Muscle layer of duodenum (tissue), 2 donors: ENCODE measurements at regions not wholly inside any gene's neighbourhood (a gene's known extent, or its start where the extent isn't known, plus 50 kb on each side); places are given as distances from the start of the nearest gene placed in this dataset.
"Not testable (repeated sequence)": the region's sequence is repeated elsewhere in the genome, so short reads cannot be mapped to it uniquely, and the experiment has no call there.

Source experiments
- H3K27ac ChIP-seq: one replicate; pipeline ENCODE4 v1.7.0; 2013; ENCODE audit warnings: mild to moderate bottlenecking, low read length
- H3K27me3 ChIP-seq: one replicate; pipeline ENCODE4 v1.7.0; 2013; ENCODE audit warnings: low read depth, mild to moderate bottlenecking, control low read depth, low read length
- H3K36me3 ChIP-seq, 2 donors: one replicate each; pipeline ENCODE4 v1.7.0; 2013; ENCODE audit warnings: low read length in 2 of 2, control low read depth in 1 of 2, mild to moderate bottlenecking in 1 of 2; ENCODE audit not compliant: insufficient read depth in 2 of 2, control insufficient read depth in 1 of 2
- H3K4me1 ChIP-seq, 2 donors: one replicate each; pipeline ENCODE4 v1.7.0; 2013; ENCODE audit warnings: low read length in 2 of 2, mild to moderate bottlenecking in 2 of 2, control low read depth in 1 of 2, moderate library complexity in 1 of 2; ENCODE audit not compliant: insufficient read depth in 2 of 2, control insufficient read depth in 1 of 2
- H3K4me3 ChIP-seq, 2 donors: one replicate each; pipeline ENCODE4 v1.7.0; 2013; ENCODE audit warnings: low read length in 2 of 2, low read depth in 1 of 2, mild to moderate bottlenecking in 1 of 2
- H3K9me3 ChIP-seq, 2 donors: one replicate each; pipeline ENCODE4 v1.7.0; 2013; ENCODE audit warnings: low read length in 2 of 2, control low read depth in 1 of 2, mild to moderate bottlenecking in 1 of 2; ENCODE audit not compliant: control insufficient read depth in 1 of 2
- donor health status: healthy.

DNA sequence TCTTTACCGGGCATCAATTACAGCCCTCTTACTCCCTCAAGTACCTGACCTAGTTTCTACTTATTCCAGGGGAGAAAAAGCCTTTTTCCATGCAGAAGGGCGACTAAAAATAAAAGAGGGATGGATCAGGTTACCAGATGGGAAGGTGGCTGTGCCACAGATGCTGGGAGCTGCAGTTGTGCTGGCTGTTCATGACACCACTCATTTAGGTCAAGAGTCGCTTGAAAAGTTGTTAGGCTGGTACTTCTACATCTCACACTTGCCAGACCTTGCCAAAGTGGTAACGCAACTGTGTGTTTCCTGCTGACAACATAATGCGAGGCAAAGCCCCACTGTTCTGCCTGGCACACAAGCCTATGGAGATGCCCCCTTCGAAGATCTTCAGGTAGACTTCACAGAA, 148.4 kb upstream of the FGF16 start:
- Histone ChIP-seq H3K36me3 (no peaks in the 10 kb centered on the region), H3K27ac (no peak overlapping the region), H3K9me3 (peaks cover 0 to 5% of the 10 kb centered on the region in 2 donors), H3K4me3 (no peak overlapping the region), H3K4me1 (no peaks in the 10 kb centered on the region), H3K27me3 (no peaks in the 10 kb centered on the region)

DNA sequence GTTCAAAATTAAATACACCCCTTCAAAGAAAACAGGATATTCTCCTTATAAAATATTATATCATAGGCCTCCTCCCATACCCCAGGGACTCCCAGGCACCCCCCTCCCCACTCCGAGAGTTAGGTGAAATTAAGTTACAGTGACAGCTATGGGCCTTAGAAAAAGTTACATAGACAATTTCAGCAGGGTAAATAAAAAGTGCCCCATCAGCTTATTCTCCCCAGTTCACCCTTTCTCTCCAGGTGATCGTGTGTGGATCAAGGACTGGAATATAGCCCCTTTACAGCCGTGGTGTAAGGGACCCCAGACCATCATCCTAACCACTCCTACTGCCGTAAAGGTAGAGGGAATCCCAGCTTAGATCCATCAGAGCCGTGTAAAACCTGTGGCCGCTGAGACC, 147.6 kb upstream of the FGF16 start:
- Histone ChIP-seq H3K4me3 (no peak overlapping the region), H3K27me3 (no peaks in the 10 kb centered on the region), H3K4me1 (no peaks in the 10 kb centered on the region)

DNA sequence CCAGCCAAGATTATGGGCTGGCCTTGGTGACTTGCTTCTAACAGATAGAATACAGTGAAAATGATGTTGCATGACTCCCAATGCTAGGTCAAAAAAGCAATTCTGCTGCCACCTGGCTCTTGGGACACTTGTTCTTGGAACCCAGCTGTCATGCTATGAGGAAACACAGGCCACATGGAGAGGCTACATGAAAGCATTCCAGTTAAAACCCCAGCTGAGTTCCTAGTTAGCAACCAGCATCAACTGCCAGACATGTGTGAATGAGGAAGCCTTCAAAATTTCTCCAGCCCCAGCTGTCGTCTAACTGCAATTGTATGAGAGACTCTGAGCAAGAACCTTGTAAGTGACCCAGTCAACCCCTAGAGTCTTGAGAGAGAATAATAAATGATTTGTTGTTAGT, 105.2 kb upstream of the FGF16 start:
- no peaks in the 10 kb centered on the region for H3K36me3 ChIP-seq
- H3K27ac ChIP-seq = no peak overlapping the region
- no peak overlapping the region for H3K4me3 ChIP-seq
- H3K9me3 ChIP-seq = no peaks in the 10 kb centered on the region
- H3K27me3 ChIP-seq = no peaks in the 10 kb centered on the region
- no peaks in the 10 kb centered on the region for H3K4me1 ChIP-seq

More for the DNA sequence above, 147.6 kb upstream of the FGF16 start:
- peaks cover 0 to 7% of the 10 kb centered on the region in 2 donors for H3K9me3 ChIP-seq
- no peaks in the 10 kb centered on the region for H3K36me3 ChIP-seq
- H3K27ac ChIP-seq = no peak overlapping the region

- Histone ChIP-seq H3K36me3 (no peaks in the 10 kb centered on the region), H3K4me3 (no peak overlapping the region), H3K27ac (no peak overlapping the region), H3K4me1 (no peaks in the 10 kb centered on the region), H3K9me3 (no peaks in the 10 kb centered on the region), H3K27me3 (no peaks in the 10 kb centered on the region)
Measured at GRCh38 chrX:77346859-77347258, 100.3 kb upstream of the FGF16 start.

DNA sequence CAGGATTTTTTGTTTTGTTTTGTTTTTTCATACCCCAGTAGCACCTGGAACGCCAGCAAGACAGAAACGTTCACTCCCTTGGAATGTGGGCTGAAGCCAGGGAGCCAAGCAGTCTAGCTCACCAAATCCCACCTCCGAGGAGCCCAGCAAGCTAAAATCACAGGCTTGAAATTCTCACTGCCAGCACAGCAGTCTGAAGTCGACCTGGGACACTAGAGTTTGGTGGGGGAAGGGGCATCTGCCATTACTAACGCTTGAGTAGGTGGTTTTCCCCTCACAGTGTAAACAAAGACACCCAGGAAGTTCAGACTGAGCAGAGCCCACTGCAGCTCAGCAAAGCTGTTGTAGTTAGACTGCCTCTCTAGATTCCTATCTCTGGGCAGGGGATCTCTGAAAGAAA, 99.6 kb upstream of the FGF16 start:
- Histone ChIP-seq H3K4me3 (no peak overlapping the region), H3K27me3 (no peaks in the 10 kb centered on the region), H3K4me1 (no peaks in the 10 kb centered on the region), H3K27ac (no peak overlapping the region), H3K9me3 (no peaks in the 10 kb centered on the region), H3K36me3 (no peaks in the 10 kb centered on the region)

GRCh38 chrX:77389891-77390290, 57.3 kb upstream of the FGF16 start:
- no peaks in the 10 kb centered on the region for H3K9me3 ChIP-seq
- H3K27ac ChIP-seq = no peak overlapping the region
- no peaks in the 10 kb centered on the region for H3K27me3 ChIP-seq
- H3K4me3 ChIP-seq = no peak overlapping the region
- no peaks in the 10 kb centered on the region for H3K4me1 ChIP-seq
- H3K36me3 ChIP-seq = no peaks in the 10 kb centered on the region

GRCh38 chrX:77390365-77390764, 56.8 kb upstream of the FGF16 start:
- not testable (repeated sequence) for H3K9me3 ChIP-seq, H3K4me1 ChIP-seq, H3K27me3 ChIP-seq, H3K4me3 ChIP-seq, H3K27ac ChIP-seq, H3K36me3 ChIP-seq

GRCh38 chrX:77396781-77397180, 50.4 kb upstream of the FGF16 start:
- no peaks in the 10 kb centered on the region for H3K9me3 ChIP-seq
- no peaks in the 10 kb centered on the region for H3K27me3 ChIP-seq
- H3K27ac ChIP-seq = no peak overlapping the region

More at GRCh38 chrX:77396781-77397180, 50.4 kb upstream of the FGF16 start:
- H3K4me3 ChIP-seq = no peak overlapping the region
- H3K4me1 ChIP-seq = no peaks in the 10 kb centered on the region
- no peaks in the 10 kb centered on the region for H3K36me3 ChIP-seq
